H1 (cell line): ENCODE measurements at regions not wholly inside any gene's neighbourhood (a gene's known extent, or its start where the extent isn't known, plus 50 kb on each side); places are given as distances from the start of the nearest gene placed in this dataset.

Experiments
- CTCF ChIA-PET: fragments of 300-600 bp; sonication (Branson Sonifier 250); formaldehyde crosslinking; loops from one replicate; lab custom pipeline; 2021; ENCODE audit not compliant: partially characterized antibody; lab: Charles Lee
- POLR2A ChIA-PET: fragments of 300-600 bp; sonication (Branson Sonifier 250); formaldehyde crosslinking; loops from one replicate; lab custom pipeline; 2021; ENCODE audit warnings: inconsistent platforms; ENCODE audit not compliant: partially characterized antibody; lab: Charles Lee
- DNase-seq, 2 experiments: peaks; one replicate each; pipeline versions ENCODE4 v3.0.0 to v3.0.0-alpha.2; 2010 to 2022; ENCODE audit warnings: low spot score in 2 of 2, low read depth in 1 of 2, mixed read lengths in 1 of 2
- FAIRE-seq: peaks from 2 replicates; lab custom pipeline; 2011; peaks lifted over from hg19 to GRCh38; lab: Jason Lieb, UNC
- H2AFZ ChIP-seq: 2 replicates; pipeline ENCODE4 v1.8.1; 2012; ENCODE audit warnings: low read length, inconsistent platforms
- H2AK5ac ChIP-seq: 2 replicates; pipeline ENCODE4 v1.6.1; 2013; ENCODE audit warnings: low read depth, low read length
- H2BK120ac ChIP-seq: replicated peaks from 2 replicates; pipeline ENCODE3; 2013; ENCODE audit warnings: low read depth, low read length, inconsistent platforms
- H2BK12ac ChIP-seq: 2 replicates; pipeline ENCODE4 v1.6.1; 2013; ENCODE audit warnings: low read depth, low read length
- H2BK15ac ChIP-seq: 2 replicates; pipeline ENCODE4 v1.6.1; 2013; ENCODE audit warnings: low read length
- H2BK20ac ChIP-seq: 2 replicates; pipeline ENCODE4 v1.6.1; 2013; ENCODE audit warnings: low read length
- H2BK5ac ChIP-seq: 2 replicates; pipeline ENCODE4 v1.6.1; 2013; ENCODE audit warnings: low read depth, low read length
- H3K14ac ChIP-seq: 2 replicates; pipeline ENCODE4 v1.6.1; 2013; ENCODE audit warnings: inconsistent platforms; ENCODE audit not compliant: insufficient read length
- H3K18ac ChIP-seq: 2 replicates; pipeline ENCODE4 v1.6.1; 2013; ENCODE audit warnings: low read length; ENCODE audit errors: extremely low read depth
- H3K23ac ChIP-seq: 2 replicates; pipeline ENCODE4 v1.6.1; 2013; ENCODE audit warnings: inconsistent platforms; ENCODE audit not compliant: insufficient read length
- H3K23me2 ChIP-seq: 2 replicates; pipeline ENCODE4 v1.6.1; 2013; ENCODE audit warnings: low read depth, low read length
- H3K27ac ChIP-seq: 2 replicates; pipeline ENCODE4 v1.6.1; 2011; ENCODE audit warnings: low read depth, low read length, inconsistent platforms
- H3K27me3 ChIP-seq, 4 experiments: replicated peaks in 1 of 4; 1 replicate in 1 of 4; 2 replicates in 3 of 4; pipeline versions ENCODE4 v1.6.1 to v1.8.1; 2011 to 2013; ENCODE audit warnings: low read length in 3 of 4, mild to moderate bottlenecking in 3 of 4, inconsistent platforms in 2 of 4, mixed read lengths in 2 of 4, moderate library complexity in 1 of 4; ENCODE audit not compliant: control insufficient read depth in 3 of 4, insufficient read depth in 3 of 4; ENCODE audit errors: extremely low read depth in 1 of 4
- H3K36me3 ChIP-seq, 4 experiments: 2 replicates each; pipeline versions ENCODE4 v1.6.1 to v1.8.1; 2011 to 2013; ENCODE audit warnings: mild to moderate bottlenecking in 4 of 4, low read length in 3 of 4, moderate library complexity in 2 of 4, control low read depth in 1 of 4, inconsistent platforms in 1 of 4; ENCODE audit not compliant: insufficient read depth in 4 of 4, control insufficient read depth in 2 of 4
- H3K4ac ChIP-seq: replicated peaks from 2 replicates; pipeline ENCODE3; 2013; ENCODE audit warnings: low read length, low read depth, mixed read lengths, inconsistent platforms; ENCODE audit not compliant: insufficient read length
- H3K4me1 ChIP-seq, 4 experiments: replicated peaks in 1 of 4; 1 replicate in 1 of 4; 2 replicates in 3 of 4; pipeline versions ENCODE4 v1.6.1 to v1.8.1; 2011 to 2013; ENCODE audit warnings: low read length in 3 of 4, inconsistent platforms in 2 of 4, mixed read lengths in 1 of 4; ENCODE audit not compliant: insufficient read depth in 4 of 4, control insufficient read depth in 3 of 4
- H3K4me2 ChIP-seq, 2 experiments: 2 replicates each; pipeline versions ENCODE4 v1.6.1 to v1.8.1; 2011 to 2013; ENCODE audit warnings: low read depth in 2 of 2, low read length in 2 of 2, control low read depth in 1 of 2, inconsistent platforms in 1 of 2, mild to moderate bottlenecking in 1 of 2; ENCODE audit not compliant: insufficient read depth in 1 of 2
- H3K4me3 ChIP-seq, 4 experiments: fragments of 200-600, 300-600 bp in 1 of 4; sonication (generic), shearing (Covaris generic), sonication (Bioruptor Twin) in 1 of 4; 2 replicates each; pipeline versions ENCODE4 v1.5.1 to v1.8.1; 2011 to 2016; ENCODE audit warnings: low read length in 4 of 4, low read depth in 3 of 4, control low read depth in 2 of 4, inconsistent platforms in 2 of 4, mild to moderate bottlenecking in 2 of 4, mixed read lengths in 1 of 4, moderate library complexity in 1 of 4; ENCODE audit not compliant: insufficient read depth in 2 of 4; ENCODE audit errors: extremely low read depth in 1 of 4
- H3K56ac ChIP-seq: replicated peaks from 2 replicates; pipeline ENCODE3; 2013; ENCODE audit warnings: low read depth, mild to moderate bottlenecking, mixed read lengths, low read length, inconsistent platforms; ENCODE audit not compliant: insufficient read length
- H3K79me1 ChIP-seq: 2 replicates; pipeline ENCODE4 v1.6.1; 2013; ENCODE audit warnings: low read depth, low read length, control low read depth
- H3K79me2 ChIP-seq, 2 experiments: 2 replicates each; pipeline versions ENCODE4 v1.6.1 to v1.8.1; 2012 to 2013; ENCODE audit warnings: low read length in 2 of 2, mild to moderate bottlenecking in 2 of 2, inconsistent platforms in 1 of 2; ENCODE audit not compliant: insufficient read depth in 2 of 2, control insufficient read depth in 1 of 2
- H3K9ac ChIP-seq, 4 experiments: replicated peaks in 1 of 4; 1 replicate in 1 of 4; 2 replicates in 3 of 4; pipeline versions ENCODE4 v1.6.1 to v1.8.1; 2011 to 2013; ENCODE audit warnings: low read depth in 3 of 4, low read length in 3 of 4, control low read depth in 2 of 4, mild to moderate bottlenecking in 2 of 4, moderate library complexity in 2 of 4, inconsistent platforms in 1 of 4; ENCODE audit errors: extremely low read depth in 1 of 4
- H3K9me3 ChIP-seq, 2 experiments: 2 replicates each; pipeline versions ENCODE4 v1.6.1 to v1.8.1; 2012 to 2013; ENCODE audit warnings: mild to moderate bottlenecking in 2 of 2, moderate library complexity in 2 of 2, control low read depth in 1 of 2, inconsistent platforms in 1 of 2, low read depth in 1 of 2, low read length in 1 of 2, mixed read lengths in 1 of 2; ENCODE audit not compliant: insufficient read depth in 2 of 2
- H4K20me1 ChIP-seq, 2 experiments: replicated peaks in 1 of 2; 2 replicates each; pipeline versions ENCODE3 to v1.8.1; 2011 to 2013; ENCODE audit warnings: inconsistent platforms in 2 of 2, low read length in 2 of 2, mild to moderate bottlenecking in 1 of 2; ENCODE audit not compliant: insufficient read depth in 2 of 2, control insufficient read depth in 1 of 2
- H4K5ac ChIP-seq: 2 replicates; pipeline ENCODE4 v1.6.1; 2013; ENCODE audit warnings: low read length, low read depth, mixed read lengths, inconsistent platforms; ENCODE audit not compliant: insufficient read length
- H4K8ac ChIP-seq: 2 replicates; pipeline ENCODE4 v1.8.0; 2013; ENCODE audit warnings: mild to moderate bottlenecking, moderate library complexity, low read length, inconsistent platforms; ENCODE audit not compliant: insufficient read depth; ENCODE audit errors: extremely low read depth
- H4K91ac ChIP-seq: replicated peaks from 2 replicates; pipeline ENCODE3; 2013; ENCODE audit warnings: low read length, mixed read lengths, inconsistent platforms; ENCODE audit not compliant: insufficient read length
- ASH2L ChIP-seq: fragments of 200-600, 300-600 bp; sonication (generic); IDR thresholded peaks from one replicate; pipeline ENCODE4 v1.7.1; 2017; ENCODE audit warnings: low read length
- ATF2 ChIP-seq: IDR thresholded peaks from 2 replicates; pipeline ENCODE4 v1.6.1; 2012; ENCODE audit warnings: low read length, inconsistent platforms
- BACH1 ChIP-seq: IDR thresholded peaks from 2 replicates; pipeline ENCODE4 v1.6.1; 2012; ENCODE audit warnings: low read length, improper control_type of control experiment
- CEBPB ChIP-seq: IDR thresholded peaks from 2 replicates; pipeline ENCODE4 v1.6.1; 2012; ENCODE audit warnings: low read depth, low read length
- E2F6 ChIP-seq: IDR thresholded peaks from 2 replicates; pipeline ENCODE4 v1.6.1; 2012; ENCODE audit warnings: inconsistent platforms
- EGR1 ChIP-seq: IDR thresholded peaks from 2 replicates; pipeline ENCODE4 v1.6.1; 2011; ENCODE audit warnings: low read depth, low read length, borderline replicate concordance
- GTF2F1 ChIP-seq: IDR thresholded peaks from 2 replicates; pipeline ENCODE4 v1.6.1; 2012; ENCODE audit warnings: low read depth, low read length, improper control_type of control experiment, borderline replicate concordance
- KDM4A ChIP-seq: IDR thresholded peaks from one replicate; pipeline ENCODE4 v1.7.1; 2012; ENCODE audit warnings: low read depth, mild to moderate bottlenecking, moderate library complexity, low read length, inconsistent platforms; ENCODE audit not compliant: severe bottlenecking
- MAFK ChIP-seq: IDR thresholded peaks from 2 replicates; pipeline ENCODE4 v1.6.1; 2012; ENCODE audit warnings: low read depth, mild to moderate bottlenecking, improper control_type of control experiment, low read length
- NANOG ChIP-seq: IDR thresholded peaks from 2 replicates; pipeline ENCODE4 v1.6.1; 2011; ENCODE audit warnings: low read length, low read depth, mild to moderate bottlenecking, inconsistent platforms; ENCODE audit not compliant: insufficient read depth, poor library complexity, severe bottlenecking
- RAD21 ChIP-seq, 2 experiments: IDR thresholded peaks in 1 of 2; conservative IDR thresholded peaks in 1 of 2; 2 replicates each; pipeline ENCODE4 v1.6.1; 2011; ENCODE audit warnings: low read depth in 2 of 2, low read length in 2 of 2, improper control_type of control experiment in 1 of 2, inconsistent platforms in 1 of 2, mild to moderate bottlenecking in 1 of 2, moderate library complexity in 1 of 2
- SIRT6 ChIP-seq: IDR thresholded peaks from one replicate; pipeline ENCODE4 v1.7.1; 2012; ENCODE audit warnings: low read length, inconsistent platforms
- TCF12 ChIP-seq: IDR thresholded peaks from 2 replicates; pipeline ENCODE4 v1.6.1; 2011; ENCODE audit warnings: low read depth, mild to moderate bottlenecking, low read length
- WGBS, 2 experiments: shearing (Covaris generic) in 1 of 2; methylation state at CpG; one replicate each; pipeline versions ENCODE4 v1.1.6 to v1.1.7; 2013 to 2015; ENCODE audit warnings: low lambda C conversion rate in 2 of 2, mixed read lengths in 2 of 2, inconsistent platforms in 1 of 2, low coverage in 1 of 2, missing lambda C conversion rate in 1 of 2; ENCODE audit not compliant: insufficient replicate concordance in 2 of 2, insufficient coverage in 1 of 2, insufficient read length in 1 of 2; ENCODE audit errors: extremely low coverage in 1 of 2, missing lambda C conversion rate in 1 of 2; 5-methylcytosine and 5-hydroxymethylcytosine counted together

- ChIA-PET CTCF (interaction anchor here (0.6 to 1.5 kb wide), 3 partner anchors 9 to 396 kb away, joined by 3 to 4 read pairs (median 3); no protein-coding TSS in a partner anchor), POLR2A (no interaction called here)
- Histone ChIP-seq H3K4me1 (peaks cover 0 to 6% (median 1%) of the 10 kb centered on the region in 4 experiments; a peak in 2 of 7 replicates), H2BK15ac (no peak overlapping the region), H2BK5ac (no peak overlapping the region), H2BK120ac (no peak overlapping the region), H3K4me3 (no peak overlapping the region), H4K20me1 (no peaks in the 10 kb centered on the region), H3K4me2 (no peak overlapping the region), H3K14ac (no peak overlapping the region), H3K18ac (no peak overlapping the region), H3K9me3 (no peaks in the 10 kb centered on the region), H4K91ac (no peak overlapping the region), H2BK12ac (no peak overlapping the region), H3K27ac (no peak overlapping the region), H3K27me3 (no peaks in the 10 kb centered on the region), H2BK20ac (no peak overlapping the region), H4K5ac (no peak overlapping the region), H3K9ac (no peak overlapping the region), H4K8ac (no peak overlapping the region), H3K56ac (no peak overlapping the region), H3K79me1 (no peaks in the 10 kb centered on the region), H3K36me3 (no peaks in the 10 kb centered on the region), H3K23me2 (no peaks in the 10 kb centered on the region), H2AK5ac (no peak overlapping the region), H3K79me2 (no peaks in the 10 kb centered on the region), H3K4ac (no peak overlapping the region), H2AFZ (no peak overlapping the region), H3K23ac (no peak overlapping the region)
- FAIRE-seq, result no peak
- WGBS, 2 experiments, result 65% methylated on average over 2 of the region's 2 CpGs; no CpG with 5 or more reads in 1 of the 2 experiments
- DNase-seq, result no peak
- TF ChIP-seq BACH1, result no peak
- TF ChIP-seq ASH2L, result no peak
- no peak for TF ChIP-seq RAD21 (IDR thresholded peaks at IDR 0.05 in 1 of 2, conservative IDR thresholded peaks at IDR 0.05 in 1 of 2; ENCODE audit: low read depth in 2 of 2, low read length in 2 of 2)
- TF ChIP-seq MAFK, result no peak
- TF ChIP-seq KDM4A, result no peak
- no peak for TF ChIP-seq TCF12
- TF ChIP-seq E2F6, result no peak
- TF ChIP-seq GTF2F1, result no peak
- no peak for TF ChIP-seq EGR1
- no peak for TF ChIP-seq CEBPB
- no peak for TF ChIP-seq ATF2
- no peak for TF ChIP-seq NANOG
- no peak for TF ChIP-seq SIRT6
Observed at GRCh38 chr3:192001218-192001617, 540.3 kb downstream of the PYDC2 start.
